Pancreas (tissue), 10 donors: ENCODE measurements at regions not wholly inside any gene's neighbourhood (a gene's known extent, or its start where the extent isn't known, plus 50 kb on each side); places are given as distances from the start of the nearest gene placed in this dataset.

ENCODE experiments used
- ATAC-seq, 4 donors: fragments of 200-7000 bp; cut with Tn5 transposase; one replicate each; pipeline versions ENCODE4 v1.8.0 to v1.9.1; 2020; ENCODE audit warnings: mild to moderate bottlenecking in 4 of 4, moderate library complexity in 4 of 4
- DNase-seq, 6 donors: peaks; one replicate each; pipeline ENCODE4 v3.0.0-alpha.2; 2020
- FAIRE-seq: peaks from 2 replicates; lab custom pipeline; 2012; peaks lifted over from hg19 to GRCh38; lab: Jason Lieb, UNC
- H3K27ac ChIP-seq, 4 donors: fragments of 200-600 bp; sonication (generic); 1 replicate in 3 of 4; 2 replicates in 1 of 4; pipeline versions ENCODE4 v1.5.0 to v1.8.0; 2020
- H3K27me3 ChIP-seq, 4 donors: fragments of 200-600 bp; one replicate each; pipeline ENCODE4 v1.8.0; 2021
- H3K36me3 ChIP-seq, 3 donors: fragments of 200-600 bp; sonication (generic) in 1 of 3; one replicate each; pipeline versions ENCODE4 v1.5.0 to v1.8.0; 2020 to 2021
- H3K4me1 ChIP-seq, 3 donors: fragments of 200-600 bp; one replicate each; pipeline ENCODE4 v1.8.0; 2021
- H3K4me3 ChIP-seq, 4 donors: fragments of 200-600 bp; sonication (generic) in 2 of 4; one replicate each; pipeline versions ENCODE4 v1.5.0 to v1.8.0; 2020 to 2021
- H3K9me3 ChIP-seq, 4 donors: fragments of 200-600 bp; one replicate each; pipeline ENCODE4 v1.8.0; 2021
- CTCF ChIP-seq, 4 donors: fragments of 200-600 bp; sonication (generic) in 3 of 4; IDR thresholded peaks; one replicate each; pipeline versions ENCODE4 v1.5.0 to v1.8.0; 2021; ENCODE audit warnings: antibody characterized with exemption in 4 of 4
- WGBS, 2 donors: extraction: QIAGEN DNeasy Blood & Tissue Kit; methylation state at CpG; one replicate each; pipeline ENCODE4 v1.1.7; 2013; 5-methylcytosine and 5-hydroxymethylcytosine counted together
- intact Hi-C, 3 donors: fragments of 100-400 bp; cut with DNase I; formaldehyde crosslinking; loops; one replicate each; pipeline versions ENCODE4 v1.11.1 to v1.14.2; 2022
- donor health status: healthy with polysubstance abuse.
- donor health status: DM: no; HTN: no; CAD: no; lungs with moderate emphysema.
- donor health status: DM: no; HTN: no; CAD: no.
- donor health status: control.
- donor health status: control.
- donor health status: Bipolar disorder and iron deficiency.
- donor health status: DM: yes; HTN: yes; CAD: no.
- donor health status: DM: no; HTN: no; CAD: no.
- donor health status: DM: no; HTN: no; CAD: no.
- donor health status: DM: yes; HTN: yes; CAD: no.

- Histone ChIP-seq H3K27ac (no peak overlapping the region), H3K4me3 (no peak overlapping the region), H3K9me3 (no peaks in the 10 kb centered on the region), H3K4me1 (peaks cover 4 to 10% (median 5%) of the 10 kb centered on the region in 3 donors), H3K36me3 (no peaks in the 10 kb centered on the region), H3K27me3 (no peaks in the 10 kb centered on the region)
- 46 to 68% methylated on average over 5 of the region's 5 CpGs for WGBS, 2 donors
- no peak for TF ChIP-seq CTCF (IDR thresholded peaks at IDR 0.05)
- intact Hi-C loops, result no loop called here
- ATAC-seq (no peak), FAIRE-seq (no peak), DNase-seq (no peak)
Observed at GRCh38 chr15:38706956-38707355, 142.3 kb upstream of the RASGRP1 start.

- intact Hi-C loops, result no loop called here
- Histone ChIP-seq H3K9me3 (no peaks in the 10 kb centered on the region), H3K27me3 (no peaks in the 10 kb centered on the region), H3K27ac (no peak overlapping the region), H3K4me3 (no peak overlapping the region), H3K36me3 (no peaks in the 10 kb centered on the region), H3K4me1 (peaks cover 0 to 1% (median 0%) of the 10 kb centered on the region in 3 donors)
- TF ChIP-seq CTCF (IDR thresholded peaks at IDR 0.05), result peak; percentile 45 to 65 (median 50)
- ATAC-seq (peak; percentile 89 to 98 (median 94)), FAIRE-seq (peak; percentile 88), DNase-seq (peak in 2 of 6 donors; percentile 16 to 53)
- WGBS, 2 donors, result 40 to 42% methylated on average over 8 of the region's 8 CpGs
Observed at GRCh38 chr15:38707802-38708671, 143.4 kb upstream of the RASGRP1 start.

- DNase-seq (no peak), FAIRE-seq (no peak), ATAC-seq (no peak)
- no peaks in the 10 kb centered on the region for H3K4me1 ChIP-seq
- no peak overlapping the region for H3K27ac ChIP-seq
- H3K36me3 ChIP-seq, result no peaks in the 10 kb centered on the region
- intact Hi-C loops, result no loop called here
- TF ChIP-seq CTCF (IDR thresholded peaks at IDR 0.05), result no peak
- H3K4me3 ChIP-seq, result no peak overlapping the region
- 82 to 86% methylated on average over 4 of the region's 4 CpGs for WGBS, 2 donors
- H3K9me3 ChIP-seq, result no peaks in the 10 kb centered on the region
- no peaks in the 10 kb centered on the region for H3K27me3 ChIP-seq
Observed at GRCh38 chr15:38708672-38709180, 144.1 kb upstream of the RASGRP1 start.

GRCh38 chr15:38709196-38709595, 144.6 kb upstream of the RASGRP1 start:
- FAIRE-seq (no peak), DNase-seq (no peak), ATAC-seq (no peak)
- Histone ChIP-seq H3K27me3 (no peaks in the 10 kb centered on the region), H3K36me3 (no peaks in the 10 kb centered on the region), H3K9me3 (no peaks in the 10 kb centered on the region), H3K4me3 (no peak overlapping the region), H3K4me1 (no peaks in the 10 kb centered on the region), H3K27ac (no peak overlapping the region)
- WGBS, 2 donors, result 91 to 94% methylated on average over 2 of the region's 2 CpGs
- intact Hi-C loops, result no loop called here
- TF ChIP-seq CTCF (IDR thresholded peaks at IDR 0.05), result no peak
